BJ (cell line): ENCODE measurements at regions not wholly inside any gene's neighbourhood (a gene's known extent, or its start where the extent isn't known, plus 50 kb on each side); places are given as distances from the start of the nearest gene placed in this dataset.

Experiments used
- CTCF ChIA-PET: fragments of 350-600 bp; formaldehyde crosslinking; extraction: SDS; loops from one replicate; lab custom pipeline; 2021; ENCODE audit warnings: antibody characterized with exemption, inconsistent platforms; lab: Yijun Ruan, JAX
- POLR2A ChIA-PET: fragments of 300-600 bp; sonication (Branson Sonifier 250); formaldehyde crosslinking; extraction: SDS; loops from one replicate; lab custom pipeline; 2021; ENCODE audit warnings: antibody characterized with exemption; lab: Charles Lee
- DNase-seq: peaks from one replicate; pipeline ENCODE4 v3.0.0-alpha.2; 2011; ENCODE audit warnings: low read depth
- H3K27me3 ChIP-seq: 2 replicates; pipeline ENCODE4 v1.6.0; 2011; ENCODE audit warnings: low read length; ENCODE audit not compliant: control insufficient read depth, insufficient read depth
- H3K36me3 ChIP-seq: 2 replicates; pipeline ENCODE4 v1.5.1; 2011; ENCODE audit warnings: low read length; ENCODE audit not compliant: control insufficient read depth, insufficient read depth
- H3K4me3 ChIP-seq: 2 replicates; pipeline ENCODE4 v1.5.1; 2011; ENCODE audit warnings: low read depth, mild to moderate bottlenecking, control low read depth, low read length
- CTCF ChIP-seq: IDR thresholded peaks from 2 replicates; pipeline ENCODE4 v1.5.1; 2011; ENCODE audit warnings: low read depth, mild to moderate bottlenecking, control low read depth, inconsistent platforms, low read length, moderate library complexity; ENCODE audit not compliant: insufficient read depth

- Histone ChIP-seq H3K4me3 (no peak overlapping the region), H3K36me3 (no peaks in the 10 kb centered on the region), H3K27me3 (no peaks in the 10 kb centered on the region)
- CTCF ChIA-PET, result no interaction called here
- no peak for DNase-seq
- TF ChIP-seq CTCF, result no peak
- POLR2A ChIA-PET, result no interaction called here
Observed at GRCh38 chr9:87390361-87390760, 107.3 kb upstream of the DAPK1 start.

- POLR2A ChIA-PET, result no interaction called here
- no peak for DNase-seq
- Histone ChIP-seq H3K4me3 (no peak overlapping the region), H3K27me3 (no peaks in the 10 kb centered on the region), H3K36me3 (no peaks in the 10 kb centered on the region)
- TF ChIP-seq CTCF, result no peak
- CTCF ChIA-PET, result no interaction called here
Observed at GRCh38 chr9:87392086-87392485, 105.6 kb upstream of the DAPK1 start.

GRCh38 chr9:87393706-87394230 lies 103.9 kb upstream of the DAPK1 start:
- POLR2A ChIA-PET, result no interaction called here
- TF ChIP-seq CTCF, result no peak
- CTCF ChIA-PET, result no interaction called here
- DNase-seq, result no peak
- H3K36me3 ChIP-seq, result no peaks in the 10 kb centered on the region
- H3K27me3 ChIP-seq, result no peaks in the 10 kb centered on the region
- no peak overlapping the region for H3K4me3 ChIP-seq

GRCh38 chr9:87395804-87396479 lies 101.7 kb upstream of the DAPK1 start:
- Histone ChIP-seq H3K36me3 (no peaks in the 10 kb centered on the region), H3K4me3 (no peak overlapping the region), H3K27me3 (no peaks in the 10 kb centered on the region)
- DNase-seq, result no peak
- TF ChIP-seq CTCF, result no peak
- POLR2A ChIA-PET, result interaction anchor here (1.0 kb wide), 1 partner anchor 14 kb away, joined by 4 read pairs; no protein-coding TSS in a partner anchor
- CTCF ChIA-PET, result no interaction called here

GRCh38 chr9:87401681-87402080 lies 96.0 kb upstream of the DAPK1 start:
- Histone ChIP-seq H3K27me3 (no peaks in the 10 kb centered on the region), H3K36me3 (no peaks in the 10 kb centered on the region), H3K4me3 (no peak overlapping the region)
- TF ChIP-seq CTCF, result no peak
- DNase-seq, result no peak
- CTCF ChIA-PET, result no interaction called here
- POLR2A ChIA-PET, result no interaction called here
